ENCODE measurements at regions not wholly inside any gene's neighbourhood (a gene's known extent, or its start where the extent isn't known, plus 50 kb on each side); places are given as distances from the start of the nearest gene placed in this dataset.

GRCh38 chr3:194269610-194270145 lies 81.5 kb downstream of the CPN2 start:
- Mint-ChIP-seq H3K27ac (peak overlapping the region in 2 of 7 donors; percentile 13 to 58), H3K27me3 (ENCODE audit: low read depth in 3 of 3) (peaks cover 10 to 28% (median 11%) of the 10 kb centered on the region in 3 donors), H3K36me3 (peaks cover 0 to 9% of the 10 kb centered on the region in 2 donors), H3K4me3 (peak overlapping the region; percentile 65 to 84), H3K4me1 (peaks cover 45% of the 10 kb centered on the region), H3K9me3 (peaks cover 0 to 5% (median 0%) of the 10 kb centered on the region in 7 donors)
- Histone ChIP-seq H3K4me3 (replicated peaks in 1 of 3; ENCODE audit: low read depth in 2 of 3, low read length in 3 of 3) (peak overlapping the region in 2 of 3 experiments; percentile 16 to 67), H3K9ac (ENCODE audit: insufficient read depth, low read length, poor library complexity, severe bottlenecking) (peak overlapping the region; percentile 61), H3K79me2 (ENCODE audit: insufficient read depth, low read length) (no peaks in the 10 kb centered on the region), H3K9me3 (replicated peaks in 1 of 2; ENCODE audit: control insufficient read depth in 1 of 2, insufficient read depth in 1 of 2, low read length in 2 of 2) (no peaks in the 10 kb centered on the region), H4K20me1 (ENCODE audit: insufficient read depth, low read length) (no peaks in the 10 kb centered on the region), H3K4me1 (ENCODE audit: control insufficient read depth in 1 of 2, insufficient read depth in 2 of 2, low read length in 2 of 2) (peaks cover 21 to 34% of the 10 kb centered on the region in 2 donors), H3K36me3 (replicated peaks in 1 of 2; ENCODE audit: control insufficient read depth in 1 of 2, insufficient read depth in 2 of 2, low read length in 2 of 2) (no peaks in the 10 kb centered on the region), H3K27me3 (ENCODE audit: control insufficient read depth in 2 of 2, insufficient read depth in 2 of 2, low read length in 2 of 2) (peaks cover 0 to 2% of the 10 kb centered on the region in 2 donors), H2AFZ (ENCODE audit: insufficient read depth, low read depth, low read length, poor library complexity, severe bottlenecking) (peak overlapping the region; percentile 87), H3K4me2 (replicated peaks; ENCODE audit: extremely low read depth, low read length, poor library complexity, severe bottlenecking) (peak overlapping the region; percentile 82), H3K27ac (ENCODE audit: low read depth in 1 of 2, low read length in 2 of 2) (no peak overlapping the region)
- intact Hi-C loops (cut with micrococcal nuclease), result no loop called here
- 16% methylated on average over 16 of the region's 29 CpGs for WGBS (ENCODE audit: insufficient coverage)
- peak; percentile 4 to 43 (median 40) for DNase-seq
- TF ChIP-seq CTCF (IDR thresholded peaks at IDR 0.05), result peak; percentile 65

GRCh38 chr3:194270627-194271459 lies 80.3 kb downstream of the CPN2 start:
- H3K36me3 ChIP-seq (replicated peaks in 1 of 2; ENCODE audit: control insufficient read depth in 1 of 2, insufficient read depth in 2 of 2, low read length in 2 of 2), result no peaks in the 10 kb centered on the region
- H3K27ac ChIP-seq (ENCODE audit: low read depth in 1 of 2, low read length in 2 of 2), result no peak overlapping the region
- intact Hi-C loops (cut with micrococcal nuclease), result no loop called here
- H2AFZ ChIP-seq (ENCODE audit: insufficient read depth, low read depth, low read length, poor library complexity, severe bottlenecking), result no peak overlapping the region
- no peaks in the 10 kb centered on the region for H3K79me2 ChIP-seq (ENCODE audit: insufficient read depth, low read length)
- no peak overlapping the region for H3K9ac ChIP-seq (ENCODE audit: insufficient read depth, low read length, poor library complexity, severe bottlenecking)
- H3K9me3 ChIP-seq (replicated peaks in 1 of 2; ENCODE audit: control insufficient read depth in 1 of 2, insufficient read depth in 1 of 2, low read length in 2 of 2), result no peaks in the 10 kb centered on the region
- H3K4me2 ChIP-seq (replicated peaks; ENCODE audit: extremely low read depth, low read length, poor library complexity, severe bottlenecking), result no peak overlapping the region
- Mint-ChIP-seq H3K27ac (peak overlapping the region in 3 of 7 donors; percentile 2 to 78 (median 58)), H3K4me3 (no peak overlapping the region), H3K9me3 (peaks cover 0 to 5% (median 0%) of the 10 kb centered on the region in 7 donors), H3K27me3 (ENCODE audit: low read depth in 3 of 3) (peaks cover 9 to 23% (median 12%) of the 10 kb centered on the region in 3 donors), H3K4me1 (peaks cover 37% of the 10 kb centered on the region), H3K36me3 (peaks cover 0 to 9% of the 10 kb centered on the region in 2 donors)
- TF ChIP-seq CTCF (IDR thresholded peaks at IDR 0.05), result no peak
- H3K4me1 ChIP-seq (ENCODE audit: control insufficient read depth in 1 of 2, insufficient read depth in 2 of 2, low read length in 2 of 2), result peaks cover 14 to 26% of the 10 kb centered on the region in 2 donors
- no peak overlapping the region for H3K4me3 ChIP-seq (replicated peaks in 1 of 3; ENCODE audit: low read depth in 2 of 3, low read length in 3 of 3)
- H4K20me1 ChIP-seq (ENCODE audit: insufficient read depth, low read length), result no peaks in the 10 kb centered on the region
- no peaks in the 10 kb centered on the region for H3K27me3 ChIP-seq (ENCODE audit: control insufficient read depth in 2 of 2, insufficient read depth in 2 of 2, low read length in 2 of 2)
- WGBS (ENCODE audit: insufficient coverage), result 68% methylated on average over 10 of the region's 19 CpGs
- no peak for DNase-seq
